ENCODE measurements at regions not wholly inside any gene's neighbourhood (a gene's known extent, or its start where the extent isn't known, plus 50 kb on each side); places are given as distances from the start of the nearest gene placed in this dataset.

DNA sequence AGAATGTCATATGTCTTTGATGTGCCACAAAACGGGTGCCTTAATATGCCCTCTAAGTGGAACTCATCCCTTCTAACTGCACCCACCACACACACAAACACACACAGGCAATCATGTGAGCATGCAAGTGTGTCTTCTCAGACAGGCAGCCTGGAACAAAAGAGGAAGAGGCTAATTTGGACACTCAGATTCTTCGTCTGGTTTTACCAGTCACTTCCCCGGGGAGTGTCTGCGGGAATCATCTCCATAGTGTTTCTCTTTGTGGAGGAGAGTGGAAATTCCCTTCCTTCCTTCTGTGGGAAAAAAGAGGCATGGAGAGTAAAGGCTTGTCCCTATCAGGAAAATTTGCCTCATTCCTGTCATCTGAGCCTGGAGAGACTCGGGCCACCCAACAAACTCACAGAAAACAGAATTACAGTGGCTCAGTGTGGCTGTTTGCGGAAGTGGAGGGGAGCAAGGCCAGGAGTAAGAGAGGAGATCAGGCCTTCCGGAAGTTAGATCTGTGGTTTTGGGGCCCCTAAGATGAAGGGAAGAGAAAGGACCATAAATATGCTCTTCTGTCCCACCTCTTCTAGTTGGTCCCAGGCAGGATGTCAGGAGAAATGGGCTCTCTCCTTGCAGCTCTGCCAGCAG, 212.6 kb upstream of the SEMA6D start:
- no peak for DNase-seq (ENCODE audit: low read depth in 4 of 4, low spot score in 3 of 4)

DNA sequence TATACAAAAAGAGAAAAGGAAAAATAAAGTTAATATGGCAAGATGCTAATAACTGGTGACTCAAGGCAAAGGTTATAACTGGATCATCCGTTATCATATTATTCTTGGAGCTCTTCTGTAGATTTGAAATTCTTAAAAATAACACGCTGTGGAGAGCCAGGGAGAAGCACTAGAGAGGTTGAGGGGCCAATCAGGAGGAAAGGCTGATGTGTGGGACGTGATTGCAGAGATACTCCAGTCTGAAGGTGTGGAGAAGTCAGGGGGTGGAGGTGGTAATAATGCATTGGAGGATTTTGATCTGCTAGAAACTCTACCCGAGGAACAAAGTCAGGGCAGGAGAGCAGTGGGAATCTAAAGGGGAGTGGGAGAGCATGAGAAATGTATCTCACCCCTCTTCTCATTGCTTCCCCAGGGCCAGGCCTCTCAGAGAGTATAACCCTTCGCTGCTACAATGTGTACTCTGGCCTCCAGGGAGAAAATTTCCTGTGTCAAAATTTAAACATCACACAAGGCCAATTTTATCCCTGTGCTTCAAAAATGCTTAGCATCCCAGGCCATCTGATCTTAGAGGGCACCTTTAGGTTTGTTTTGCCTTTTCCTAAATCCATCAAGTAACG, 211.5 kb upstream of the SEMA6D start:
- no peak for DNase-seq (ENCODE audit: low read depth in 4 of 4, low spot score in 3 of 4)

DNA sequence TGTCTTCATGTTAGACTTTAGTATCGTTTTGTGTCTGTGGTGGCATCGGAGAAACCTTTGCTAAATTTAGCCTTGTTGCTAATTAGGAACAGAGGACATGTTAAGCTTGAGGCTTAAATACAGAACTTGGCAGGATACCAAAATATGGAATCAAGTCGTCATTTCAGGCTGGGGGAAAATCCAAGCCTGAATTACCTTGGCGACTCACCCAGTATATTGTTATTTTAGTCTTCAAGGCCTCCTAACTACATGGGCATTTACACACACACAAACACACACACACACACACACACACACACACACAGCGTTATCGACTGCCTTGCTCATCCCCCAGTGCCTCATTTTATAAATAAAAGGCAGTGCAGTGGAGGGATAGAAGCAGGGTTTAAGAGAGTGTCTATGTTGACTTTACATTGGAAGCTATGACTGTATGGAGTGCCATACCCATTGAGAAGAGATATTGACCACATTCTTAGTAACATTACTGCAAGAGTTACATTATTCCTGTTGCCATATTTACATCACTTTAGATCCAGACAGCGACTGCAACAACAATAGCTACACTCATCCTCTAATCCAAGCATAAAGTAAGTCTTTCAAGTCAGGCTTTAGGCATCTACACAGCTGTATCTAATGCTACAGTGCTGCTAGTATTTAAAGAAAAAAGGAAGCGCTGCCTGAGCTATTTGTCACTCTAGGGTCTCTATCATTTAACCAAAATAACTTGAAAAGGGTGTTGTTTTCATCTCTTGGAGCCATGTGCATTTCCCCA, 210.8 kb upstream of the SEMA6D start:
- no peak for DNase-seq (ENCODE audit: low read depth in 4 of 4, low spot score in 3 of 4)

GRCh38 chr15:47507221-47507985, 209.9 kb upstream of the SEMA6D start:
- DNase-seq (ENCODE audit: low read depth in 4 of 4, low spot score in 3 of 4): no peak

DNA sequence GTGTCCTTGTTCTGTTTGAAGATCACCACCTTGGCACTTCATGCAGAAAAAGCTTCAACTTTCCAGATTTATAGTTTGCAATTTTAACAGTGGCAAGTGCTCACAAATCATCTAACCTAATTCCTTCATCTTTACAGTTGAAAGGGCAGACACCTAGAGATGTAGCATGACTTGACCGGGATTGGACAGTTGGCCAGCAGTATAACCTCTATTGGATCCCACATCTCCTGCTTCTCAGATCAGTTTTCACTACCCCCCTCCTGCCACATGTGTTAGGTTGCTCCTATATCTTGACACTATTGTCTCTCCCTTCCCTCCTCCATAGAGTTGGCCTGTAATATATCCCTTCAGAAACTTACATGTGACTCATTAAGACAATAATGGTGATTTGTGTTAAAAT, 206.0 kb upstream of the SEMA6D start:
- no peak for DNase-seq (ENCODE audit: low read depth in 4 of 4, low spot score in 3 of 4)

- no peak for DNase-seq (ENCODE audit: low read depth in 4 of 4, low spot score in 3 of 4)
These were observed 203.8 kb upstream of the SEMA6D start for GRCh38 chr15:47513471-47513870.

DNA sequence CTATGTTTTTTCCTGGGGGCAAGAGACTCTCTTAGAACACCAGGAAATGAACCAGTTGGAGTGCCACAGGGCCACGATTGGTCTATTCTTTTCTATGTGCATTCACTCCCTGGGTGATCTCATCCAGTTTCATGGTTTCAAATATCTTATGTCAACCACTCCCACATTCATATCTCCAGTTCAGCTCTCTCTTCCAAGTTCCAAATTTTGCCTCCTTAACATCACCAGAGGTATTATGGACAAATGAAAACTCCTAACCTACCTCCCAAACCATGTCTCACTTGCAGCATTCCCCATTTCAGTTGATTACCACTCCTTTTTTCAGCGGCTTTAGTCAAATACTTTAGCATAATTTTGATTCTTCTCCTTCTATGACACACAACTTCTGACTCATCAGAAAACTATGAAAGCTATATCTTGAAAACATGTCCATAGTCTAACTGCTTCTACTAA, 203.1 kb upstream of the SEMA6D start:
- DNase-seq (ENCODE audit: low read depth in 4 of 4, low spot score in 3 of 4): no peak

DNA sequence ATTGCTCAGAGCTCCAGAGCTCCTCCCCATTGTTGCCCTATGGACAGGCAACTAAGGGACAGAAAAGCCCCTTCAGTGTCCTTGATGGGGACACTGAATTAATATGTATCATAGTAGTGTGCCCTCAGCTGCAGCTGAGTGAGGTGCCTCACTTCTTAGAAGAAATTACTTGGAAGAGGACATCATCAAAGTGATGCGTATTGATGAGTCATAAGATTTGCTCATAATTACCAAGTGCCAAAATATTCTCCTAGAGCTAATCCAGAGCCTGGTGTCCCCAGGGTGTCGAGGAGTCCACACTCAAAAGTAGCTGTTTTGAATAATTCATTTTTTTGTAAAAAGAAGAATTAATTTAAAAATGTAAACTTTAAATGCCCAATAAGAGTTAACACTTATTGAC, 200.7 kb upstream of the SEMA6D start:
- no peak for DNase-seq (ENCODE audit: low read depth in 4 of 4, low spot score in 3 of 4)

- DNase-seq (ENCODE audit: low read depth in 4 of 4, low spot score in 3 of 4): no peak
These were observed 200.3 kb upstream of the SEMA6D start for GRCh38 chr15:47516972-47517371.

DNA sequence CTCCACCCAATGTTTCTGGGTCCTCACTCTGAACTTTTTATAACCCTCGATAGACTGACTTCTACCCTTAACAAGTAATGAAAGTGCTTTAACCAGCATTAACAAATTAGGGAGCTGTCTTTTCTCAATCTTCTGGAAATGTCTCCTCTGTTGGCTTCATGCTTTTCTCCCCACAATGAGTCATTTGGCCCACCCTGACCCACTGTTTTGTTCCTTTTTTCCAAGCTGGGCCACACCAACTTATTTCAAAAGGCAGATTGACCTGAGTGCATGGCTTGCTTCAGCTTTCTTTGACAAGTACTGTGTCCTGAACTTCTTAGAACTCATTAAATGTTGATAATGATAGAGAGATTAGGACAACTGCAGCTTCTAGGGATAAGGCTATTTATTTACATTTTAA, 199.6 kb upstream of the SEMA6D start:
- DNase-seq (ENCODE audit: low read depth in 4 of 4, low spot score in 3 of 4): no peak

DNA sequence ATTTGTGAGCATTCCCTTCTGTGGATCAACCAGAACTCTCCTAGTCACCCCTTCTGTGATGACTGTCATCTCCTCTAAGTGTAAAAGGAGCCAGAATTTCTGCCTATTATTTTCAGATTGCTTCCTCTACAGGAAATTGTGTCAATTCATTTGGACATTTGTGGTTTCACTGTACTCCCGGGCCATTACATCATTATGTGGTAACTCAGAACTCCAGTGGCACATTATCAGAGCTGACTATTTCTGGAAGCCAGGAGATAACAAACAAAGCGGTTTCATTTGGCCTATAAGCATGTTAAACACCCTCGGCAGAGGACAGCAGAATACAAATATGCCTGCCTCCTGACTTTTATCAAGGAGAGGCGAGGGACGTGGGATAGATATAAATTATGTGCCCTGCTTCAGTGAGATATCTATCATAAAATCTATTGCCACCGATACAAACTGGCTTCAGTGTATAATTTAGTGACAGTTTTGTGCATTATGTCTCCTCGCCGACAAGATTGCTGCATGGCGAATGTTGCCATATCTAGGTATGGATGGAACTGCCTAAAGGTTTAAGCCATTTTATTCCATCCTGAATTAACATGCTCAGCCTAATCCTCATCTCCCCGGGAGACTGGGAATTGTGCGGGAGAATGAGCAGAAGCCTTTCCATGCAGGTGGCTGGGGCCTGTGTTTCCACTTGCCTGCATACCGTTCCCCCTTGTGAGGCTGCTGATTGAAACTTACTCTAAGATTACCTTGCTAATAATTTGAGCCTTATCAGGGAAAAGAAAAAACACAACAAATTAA, 193.4 kb upstream of the SEMA6D start:
- no peak for DNase-seq (ENCODE audit: low read depth in 4 of 4, low spot score in 3 of 4)

- no peak for DNase-seq (ENCODE audit: low read depth in 4 of 4, low spot score in 3 of 4)
These were observed 188.1 kb upstream of the SEMA6D start for GRCh38 chr15:47529241-47529640.

DNA sequence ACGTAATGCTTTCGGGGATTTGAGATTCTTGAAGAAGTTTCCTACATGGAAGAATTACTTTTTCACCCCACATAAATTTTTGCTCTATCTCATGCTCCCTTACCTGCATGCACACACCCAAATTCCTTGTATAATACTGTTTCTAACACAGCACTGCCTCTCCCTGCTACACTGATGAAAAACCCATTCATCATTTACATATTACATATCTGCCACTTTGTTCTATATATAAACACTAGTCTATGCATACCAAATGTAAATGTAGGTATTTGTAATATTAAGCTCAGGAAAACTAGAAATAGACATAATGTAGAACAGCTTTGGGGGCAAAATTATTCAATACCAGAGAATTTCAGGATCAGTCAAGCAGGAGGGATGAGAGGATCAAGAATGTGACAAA, 182.6 kb upstream of the SEMA6D start:
- DNase-seq (ENCODE audit: low read depth in 4 of 4, low spot score in 3 of 4): no peak

- no peak for DNase-seq (ENCODE audit: low read depth in 4 of 4, low spot score in 3 of 4)
These were observed 175.7 kb upstream of the SEMA6D start for GRCh38 chr15:47541562-47541961.

DNA sequence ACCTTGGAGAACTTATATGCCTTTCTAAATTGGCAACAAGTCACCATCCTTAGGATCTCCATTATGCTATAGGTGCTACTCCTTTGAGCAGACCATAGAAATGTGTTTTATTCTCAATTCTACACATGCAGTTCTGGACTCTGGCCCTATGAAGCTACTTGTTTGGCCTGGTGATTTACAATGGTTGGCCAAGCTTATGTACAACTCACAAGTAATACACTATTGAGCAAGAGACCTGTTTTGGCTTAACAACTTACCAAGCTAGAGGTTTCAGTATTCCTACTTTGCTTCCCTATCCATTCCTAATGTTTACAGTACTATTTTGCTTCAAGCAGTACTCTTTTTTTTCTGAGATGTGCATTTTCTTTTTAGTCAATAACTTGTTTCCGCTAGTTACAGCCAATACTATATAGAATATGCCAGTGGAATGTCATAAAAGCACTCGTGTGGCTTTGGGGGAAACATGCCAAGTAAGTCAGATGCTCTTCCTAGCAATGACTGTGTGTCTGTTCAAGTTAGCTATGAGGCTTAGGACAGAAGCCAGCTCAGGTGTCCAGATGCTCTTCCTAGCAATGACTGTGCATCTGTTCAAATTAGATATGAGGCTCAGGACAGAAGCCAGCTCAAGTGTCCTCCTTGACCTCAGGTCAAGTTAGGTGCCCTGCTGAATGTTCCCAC, 174.9 kb upstream of the SEMA6D start:
- DNase-seq (ENCODE audit: low read depth in 4 of 4, low spot score in 3 of 4): no peak

DNA sequence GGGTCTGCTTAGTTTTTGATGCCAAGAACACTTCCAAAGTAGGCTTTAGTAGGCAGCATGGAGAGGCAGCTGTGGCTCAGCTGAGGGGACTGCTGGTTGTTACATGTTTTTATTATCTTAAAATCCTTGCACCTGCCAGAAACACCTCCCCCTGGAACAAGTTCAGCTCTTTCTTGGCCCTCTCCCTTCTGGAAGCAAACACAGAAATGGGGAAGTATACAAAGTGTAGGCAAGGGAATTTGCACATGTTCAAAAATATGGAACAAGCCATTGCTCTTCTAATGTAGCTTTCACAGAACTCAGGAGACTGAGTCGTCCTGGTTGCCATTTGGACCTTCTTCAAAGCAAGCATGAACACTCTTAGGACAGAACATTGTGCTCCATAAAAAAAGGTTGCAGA, 169.1 kb upstream of the SEMA6D start:
- DNase-seq (ENCODE audit: low read depth in 4 of 4, low spot score in 3 of 4): no peak

GRCh38 chr15:47548986-47549385, 168.3 kb upstream of the SEMA6D start:
- no peak for DNase-seq (ENCODE audit: low read depth in 4 of 4, low spot score in 3 of 4)

DNA sequence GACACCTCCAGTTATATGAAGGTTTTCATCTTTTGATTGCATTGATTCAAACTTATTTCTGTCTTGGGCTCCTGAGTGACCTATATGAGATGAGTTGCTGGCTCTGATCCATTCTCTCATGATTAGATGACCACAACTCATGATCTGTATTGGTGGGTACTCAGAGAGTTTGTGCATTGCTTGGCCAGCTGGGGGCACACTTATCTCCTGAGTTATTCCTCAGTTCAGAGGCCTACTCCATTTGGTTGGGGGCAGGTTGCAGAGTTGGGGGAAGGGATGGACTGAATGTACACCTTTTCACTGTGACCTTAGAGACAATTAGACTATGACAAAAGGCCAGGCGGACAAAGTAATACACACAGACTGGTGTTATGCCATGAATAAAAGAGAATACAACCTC, 166.2 kb upstream of the SEMA6D start:
- no peak for DNase-seq (ENCODE audit: low read depth in 4 of 4, low spot score in 3 of 4)

- DNase-seq (ENCODE audit: low read depth in 4 of 4, low spot score in 3 of 4): no peak
These were observed 165.8 kb upstream of the SEMA6D start for GRCh38 chr15:47551546-47551945.
